ENCODE measurements at regions not wholly inside any gene's neighbourhood (a gene's known extent, or its start where the extent isn't known, plus 50 kb on each side); places are given as distances from the start of the nearest gene placed in this dataset.

GRCh38 chr3:8286749-8287148 lies 214.9 kb upstream of the LMCD1 start:
- TF ChIP-seq CTCF (IDR thresholded peaks at IDR 0.05; ENCODE audit: low read depth, low read length, poor library complexity, severe bottlenecking) (no peak), EZH2phosphoT487 (IDR thresholded peaks at IDR 0.05; ENCODE audit: borderline replicate concordance, low read length) (no peak)

Data from DOHH2 (cell line).